ENCODE measurements at regions not wholly inside any gene's neighbourhood (a gene's known extent, or its start where the extent isn't known, plus 50 kb on each side); places are given as distances from the start of the nearest gene placed in this dataset.
"Not testable (repeated sequence)": the region's sequence is repeated elsewhere in the genome, so short reads cannot be mapped to it uniquely, and the experiment has no call there.

DNA sequence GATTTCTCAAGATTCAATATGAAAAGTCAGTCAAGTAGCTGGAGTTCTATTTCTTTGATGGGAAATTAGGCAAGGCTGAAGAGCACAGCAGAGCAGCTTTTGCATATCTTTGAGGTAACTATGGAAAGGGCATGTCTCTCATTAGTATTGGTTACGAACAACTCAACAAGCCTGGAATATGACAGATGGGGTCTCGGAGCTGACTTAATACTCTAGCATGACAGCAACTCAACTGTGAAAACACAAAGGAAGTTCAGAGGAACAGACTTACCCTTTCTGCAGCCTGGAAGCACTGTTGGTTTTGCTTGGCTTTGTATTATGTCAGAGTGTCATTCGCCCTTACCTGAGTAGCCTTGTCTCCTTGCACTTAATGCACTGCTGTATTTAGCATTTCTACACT lies 79.9 kb upstream of the AADAT start:
- no peaks in the 10 kb centered on the region for H3K36me3 Mint-ChIP-seq (ENCODE audit: insufficient read depth, unreplicated experiment)
- intact Hi-C loops (cut with micrococcal nuclease; ENCODE audit: unreplicated experiment), result no loop called here
- H3K4me3 Mint-ChIP-seq (ENCODE audit: low read depth, unreplicated experiment), result no peak overlapping the region
- no peaks in the 10 kb centered on the region for H3K9me3 Mint-ChIP-seq (ENCODE audit: low read depth, unreplicated experiment)
- CTCF ChIA-PET, result no interaction called here
- no peak overlapping the region for H3K27ac Mint-ChIP-seq (ENCODE audit: unreplicated experiment)
- DNase-seq, result no peak
- BruUV-seq (replicated peaks), result no TSS peak
- TF ChIP-seq, protein P1, sequence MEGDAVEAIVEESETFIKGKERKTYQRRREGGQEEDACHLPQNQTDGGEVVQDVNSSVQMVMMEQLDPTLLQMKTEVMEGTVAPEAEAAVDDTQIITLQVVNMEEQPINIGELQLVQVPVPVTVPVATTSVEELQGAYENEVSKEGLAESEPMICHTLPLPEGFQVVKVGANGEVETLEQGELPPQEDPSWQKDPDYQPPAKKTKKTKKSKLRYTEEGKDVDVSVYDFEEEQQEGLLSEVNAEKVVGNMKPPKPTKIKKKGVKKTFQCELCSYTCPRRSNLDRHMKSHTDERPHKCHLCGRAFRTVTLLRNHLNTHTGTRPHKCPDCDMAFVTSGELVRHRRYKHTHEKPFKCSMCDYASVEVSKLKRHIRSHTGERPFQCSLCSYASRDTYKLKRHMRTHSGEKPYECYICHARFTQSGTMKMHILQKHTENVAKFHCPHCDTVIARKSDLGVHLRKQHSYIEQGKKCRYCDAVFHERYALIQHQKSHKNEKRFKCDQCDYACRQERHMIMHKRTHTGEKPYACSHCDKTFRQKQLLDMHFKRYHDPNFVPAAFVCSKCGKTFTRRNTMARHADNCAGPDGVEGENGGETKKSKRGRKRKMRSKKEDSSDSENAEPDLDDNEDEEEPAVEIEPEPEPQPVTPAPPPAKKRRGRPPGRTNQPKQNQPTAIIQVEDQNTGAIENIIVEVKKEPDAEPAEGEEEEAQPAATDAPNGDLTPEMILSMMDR (IDR thresholded peaks at IDR 0.05; ENCODE audit: unreplicated experiment), result no peak
- peaks cover 6% of the 10 kb centered on the region for H3K4me1 Mint-ChIP-seq (ENCODE audit: low read depth, unreplicated experiment)
- no peaks in the 10 kb centered on the region for H3K27me3 Mint-ChIP-seq (ENCODE audit: unreplicated experiment)

DNA sequence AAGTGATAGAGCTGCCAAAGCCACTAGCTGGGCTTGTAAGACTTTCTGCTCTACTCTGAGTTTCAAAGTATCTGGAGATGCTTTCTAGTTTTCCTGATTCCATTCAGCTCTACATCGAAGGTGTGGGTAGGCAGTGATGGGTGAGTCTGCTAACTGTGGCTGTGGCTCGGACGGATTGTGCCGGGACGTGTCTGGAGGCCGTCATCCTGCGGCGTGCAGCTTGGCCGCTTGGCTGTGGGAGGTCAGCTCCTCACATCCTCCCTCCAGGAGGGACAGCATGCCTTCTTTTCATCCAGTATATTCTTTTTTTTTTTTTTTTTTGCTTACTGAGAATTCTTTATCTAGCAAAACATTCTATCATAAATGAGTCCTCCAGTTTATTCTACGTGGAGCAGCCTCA lies 77.9 kb upstream of the AADAT start:
- TF ChIP-seq, protein P1 (IDR thresholded peaks at IDR 0.05; ENCODE audit: unreplicated experiment), result no peak
- DNase-seq, result no peak
- Mint-ChIP-seq H3K9me3 (ENCODE audit: low read depth, unreplicated experiment) (no peaks in the 10 kb centered on the region), H3K27me3 (ENCODE audit: unreplicated experiment) (no peaks in the 10 kb centered on the region), H3K27ac (ENCODE audit: unreplicated experiment) (no peak overlapping the region), H3K4me1 (ENCODE audit: low read depth, unreplicated experiment) (peaks cover 4% of the 10 kb centered on the region), H3K4me3 (ENCODE audit: low read depth, unreplicated experiment) (no peak overlapping the region), H3K36me3 (ENCODE audit: insufficient read depth, unreplicated experiment) (no peaks in the 10 kb centered on the region)
- CTCF ChIA-PET, result no interaction called here
- no TSS peak for BruUV-seq (replicated peaks)
- intact Hi-C loops (cut with micrococcal nuclease; ENCODE audit: unreplicated experiment), result no loop called here

DNA sequence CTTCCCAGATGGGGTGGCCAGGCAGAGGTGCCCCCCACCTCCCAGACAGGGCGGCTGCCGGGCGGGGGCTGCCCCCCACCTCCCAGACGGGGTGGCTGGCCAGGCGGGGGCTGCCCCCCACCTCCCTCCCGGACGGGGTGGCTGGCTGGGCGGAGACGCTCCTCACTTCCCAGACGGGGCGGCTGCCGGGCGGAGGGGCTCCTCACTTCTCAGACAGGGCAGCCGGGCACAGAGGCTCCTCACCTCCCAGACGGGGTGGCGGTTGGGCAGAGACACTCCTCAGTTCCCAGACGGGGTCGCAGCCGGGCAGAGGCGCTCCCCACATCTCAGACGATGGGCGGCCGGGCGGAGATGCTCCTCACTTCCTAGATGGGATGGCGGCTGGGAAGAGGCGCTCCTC lies 76.4 kb upstream of the AADAT start:
- BruUV-seq (replicated peaks); H3K27ac Mint-ChIP-seq (ENCODE audit: unreplicated experiment); intact Hi-C loops (cut with micrococcal nuclease; ENCODE audit: unreplicated experiment); CTCF ChIA-PET; H3K4me1 Mint-ChIP-seq (ENCODE audit: low read depth, unreplicated experiment); H3K36me3 Mint-ChIP-seq (ENCODE audit: insufficient read depth, unreplicated experiment); DNase-seq; H3K27me3 Mint-ChIP-seq (ENCODE audit: unreplicated experiment); H3K9me3 Mint-ChIP-seq (ENCODE audit: low read depth, unreplicated experiment); H3K4me3 Mint-ChIP-seq (ENCODE audit: low read depth, unreplicated experiment): not testable (repeated sequence)

DNA sequence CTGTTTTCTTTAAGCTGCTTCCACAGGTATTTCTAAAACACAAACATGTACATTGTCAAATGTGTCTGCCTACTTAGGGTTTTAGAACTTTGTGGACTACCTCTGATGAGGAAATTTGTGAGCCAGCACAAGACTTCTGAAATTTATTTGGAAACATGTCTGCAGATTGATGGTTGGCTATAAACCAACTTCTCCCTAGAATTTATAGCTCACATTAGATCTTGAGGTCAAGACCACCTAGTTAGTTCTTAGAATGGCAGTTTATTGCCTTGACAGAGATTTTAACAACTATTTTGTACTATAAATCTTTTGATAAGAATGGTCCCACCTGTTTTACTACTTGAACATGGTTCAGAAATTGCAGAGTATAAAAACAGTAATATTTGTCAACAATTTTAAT lies 72.7 kb upstream of the AADAT start:
- CTCF ChIA-PET, result no interaction called here
- Mint-ChIP-seq H3K9me3 (ENCODE audit: low read depth, unreplicated experiment) (no peaks in the 10 kb centered on the region), H3K4me3 (ENCODE audit: low read depth, unreplicated experiment) (no peak overlapping the region), H3K27me3 (ENCODE audit: unreplicated experiment) (no peaks in the 10 kb centered on the region), H3K36me3 (ENCODE audit: insufficient read depth, unreplicated experiment) (no peaks in the 10 kb centered on the region), H3K27ac (ENCODE audit: unreplicated experiment) (no peak overlapping the region), H3K4me1 (ENCODE audit: low read depth, unreplicated experiment) (no peaks in the 10 kb centered on the region)
- intact Hi-C loops (cut with micrococcal nuclease; ENCODE audit: unreplicated experiment), result no loop called here
- no TSS peak for BruUV-seq (replicated peaks)
- TF ChIP-seq, protein P1 (IDR thresholded peaks at IDR 0.05; ENCODE audit: unreplicated experiment), result no peak
- DNase-seq, result no peak

DNA sequence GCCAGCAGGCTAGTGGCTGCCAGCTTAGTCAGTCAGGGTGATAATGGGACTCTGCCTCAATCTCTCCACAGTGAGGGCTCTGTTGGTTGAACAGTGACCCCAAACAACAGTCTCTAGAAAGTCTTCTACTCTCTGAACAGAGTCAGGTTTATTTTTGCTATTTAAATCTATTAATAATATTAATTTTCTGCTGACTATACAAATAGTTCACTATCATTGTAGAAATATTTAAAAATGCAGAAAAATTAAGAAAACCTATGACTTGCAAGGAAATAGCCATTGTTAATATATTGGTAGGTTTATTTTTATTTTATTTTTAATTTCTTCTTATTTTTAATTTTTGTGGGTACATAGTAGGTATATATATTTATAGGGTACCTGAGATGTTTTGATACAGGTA lies 67.9 kb upstream of the AADAT start:
- no peak for DNase-seq
- Mint-ChIP-seq H3K36me3 (ENCODE audit: insufficient read depth, unreplicated experiment) (no peaks in the 10 kb centered on the region), H3K9me3 (ENCODE audit: low read depth, unreplicated experiment) (no peaks in the 10 kb centered on the region), H3K27me3 (ENCODE audit: unreplicated experiment) (no peaks in the 10 kb centered on the region), H3K4me1 (ENCODE audit: low read depth, unreplicated experiment) (no peaks in the 10 kb centered on the region), H3K27ac (ENCODE audit: unreplicated experiment) (no peak overlapping the region), H3K4me3 (ENCODE audit: low read depth, unreplicated experiment) (no peak overlapping the region)
- CTCF ChIA-PET, result no interaction called here
- no TSS peak for BruUV-seq (replicated peaks)
- intact Hi-C loops (cut with micrococcal nuclease; ENCODE audit: unreplicated experiment), result no loop called here
- TF ChIP-seq, protein P1 (IDR thresholded peaks at IDR 0.05; ENCODE audit: unreplicated experiment), result no peak
